B cell (primary cell): ENCODE measurements at regions not wholly inside any gene's neighbourhood (a gene's known extent, or its start where the extent isn't known, plus 50 kb on each side); places are given as distances from the start of the nearest gene placed in this dataset.

Experiments used
- ATAC-seq: fragments of 200-7000 bp; cut with Tn5 transposase; one replicate; pipeline ENCODE4 v1.10.0; 2021; ENCODE audit warnings: low read depth, mild to moderate bottlenecking, moderate number of reproducible peaks, moderate library complexity
- CTCF ChIA-PET: fragments of 350-600 bp; sonication (Branson Sonifier 250); formaldehyde crosslinking; loops from one replicate; lab custom pipeline; 2021; ENCODE audit warnings: antibody characterized with exemption, inconsistent platforms; lab: Charles Lee
- POLR2A ChIA-PET: fragments of 350-600 bp; sonication (Branson Sonifier 250); formaldehyde crosslinking; loops from one replicate; lab custom pipeline; 2021; ENCODE audit warnings: antibody characterized with exemption; lab: Charles Lee
- DNase-seq: peaks from one replicate; pipeline ENCODE4 v3.0.0; 2013
- H2AFZ ChIP-seq: 2 replicates; pipeline ENCODE4 v1.6.1; 2012; ENCODE audit warnings: mild to moderate bottlenecking, low read depth, low read length; ENCODE audit not compliant: insufficient read depth, poor library complexity, severe bottlenecking
- H3K27ac ChIP-seq, 2 donors: 1 replicate in 1 of 2; 2 replicates in 1 of 2; pipeline ENCODE4 v1.5.1; 2012 to 2013; ENCODE audit warnings: low read length in 2 of 2, mild to moderate bottlenecking in 2 of 2, moderate library complexity in 1 of 2
- H3K27me3 ChIP-seq, 4 experiments: fragments of 200-600 bp in 1 of 4; sonication (generic) in 1 of 4; replicated peaks in 1 of 4; 1 replicate in 2 of 4; 2 replicates in 2 of 4; pipeline versions ENCODE4 v1.6.1 to v1.7.0; 2013 to 2016; ENCODE audit warnings: low read length in 3 of 4, mild to moderate bottlenecking in 2 of 4, mixed read lengths in 1 of 4, moderate library complexity in 1 of 4; ENCODE audit not compliant: insufficient read depth in 4 of 4, control insufficient read depth in 3 of 4; ENCODE audit errors: control extremely low read depth in 1 of 4
- H3K36me3 ChIP-seq, 2 experiments: replicated peaks in 1 of 2; 1 replicate in 1 of 2; 2 replicates in 1 of 2; pipeline versions ENCODE4 v1.6.1 to v1.7.1; 2013; ENCODE audit warnings: low read length in 1 of 2; ENCODE audit not compliant: insufficient read depth in 2 of 2, control insufficient read depth in 1 of 2; ENCODE audit errors: control extremely low read depth in 1 of 2, extremely low read depth in 1 of 2
- H3K4me1 ChIP-seq, 2 donors: fragments of 200-600 bp in 1 of 2; sonication (generic) in 1 of 2; 1 replicate in 1 of 2; 2 replicates in 1 of 2; pipeline versions ENCODE4 v1.5.1 to v1.6.1; 2013 to 2017; ENCODE audit warnings: low read length in 2 of 2; ENCODE audit not compliant: control insufficient read depth in 2 of 2, insufficient read depth in 2 of 2
- H3K4me2 ChIP-seq: replicated peaks from 2 replicates; pipeline ENCODE3; 2012; ENCODE audit warnings: mild to moderate bottlenecking, low read depth, low read length; ENCODE audit not compliant: poor library complexity, severe bottlenecking
- H3K4me3 ChIP-seq, 5 experiments: fragments of 200-600 bp in 1 of 5; sonication (generic) in 1 of 5; 1 replicate in 3 of 5; 2 replicates in 2 of 5; pipeline versions ENCODE4 v1.5.1 to v1.7.0; 2011 to 2016; ENCODE audit warnings: low read length in 4 of 5, mild to moderate bottlenecking in 4 of 5, low read depth in 2 of 5, control low read depth in 1 of 5, moderate library complexity in 1 of 5; ENCODE audit not compliant: insufficient read depth in 1 of 5; ENCODE audit errors: control extremely low read depth in 1 of 5, extremely low read depth in 1 of 5
- H3K79me2 ChIP-seq: fragments of 200-600 bp; sonication (generic); one replicate; pipeline ENCODE4 v1.6.0; 2016; ENCODE audit warnings: low read length; ENCODE audit not compliant: control insufficient read depth, insufficient read depth
- H3K9ac ChIP-seq: fragments of 200-600 bp; sonication (generic); 2 replicates; pipeline ENCODE4 v1.6.1; 2017; ENCODE audit warnings: mild to moderate bottlenecking, low read length, moderate library complexity
- H3K9me3 ChIP-seq, 3 donors: one replicate each; pipeline versions ENCODE4 v1.6.1 to v1.7.1; 2013; ENCODE audit warnings: low read length in 2 of 3; ENCODE audit not compliant: control insufficient read depth in 2 of 3, insufficient read depth in 1 of 3; ENCODE audit errors: control extremely low read depth in 1 of 3
- H4K20me1 ChIP-seq: 2 replicates; pipeline ENCODE4 v1.6.0; 2012; ENCODE audit warnings: mild to moderate bottlenecking, low read length; ENCODE audit not compliant: insufficient read depth, control insufficient read depth, poor library complexity, severe bottlenecking
- H3K27ac Mint-ChIP-seq: one replicate; pipeline ENCODE4 v1.8.0; 2021; ENCODE audit warnings: mixed read lengths
- H3K27me3 Mint-ChIP-seq: one replicate; pipeline ENCODE4 v1.8.0; 2021; ENCODE audit warnings: mixed read lengths
- H3K4me1 Mint-ChIP-seq: one replicate; pipeline ENCODE4 v1.8.0; 2021; ENCODE audit warnings: mixed read lengths
- H3K4me3 Mint-ChIP-seq: one replicate; pipeline ENCODE4 v1.8.0; 2021; ENCODE audit warnings: mixed read lengths
- H3K9me3 Mint-ChIP-seq: one replicate; pipeline ENCODE4 v1.8.0; 2022; ENCODE audit warnings: mixed read lengths; ENCODE audit not compliant: insufficient read depth
- CTCF ChIP-seq: fragments of 200-600 bp; IDR thresholded peaks from one replicate; pipeline ENCODE4 v1.8.0; 2022; ENCODE audit warnings: antibody characterized with exemption, mild to moderate bottlenecking
- EZH2 ChIP-seq: IDR thresholded peaks from 2 replicates; pipeline ENCODE4 v1.6.1; 2012; ENCODE audit warnings: borderline replicate concordance, low read depth, mild to moderate bottlenecking, moderate library complexity, low read length; ENCODE audit not compliant: insufficient read depth, poor library complexity, severe bottlenecking
- WGBS: methylation state at CpG from one replicate; pipeline ENCODE4 v1.1.5; 2013; ENCODE audit warnings: missing lambda C conversion rate; ENCODE audit not compliant: insufficient coverage; 5-methylcytosine and 5-hydroxymethylcytosine counted together
- intact Hi-C: fragments of 100-400 bp; cut with micrococcal nuclease; formaldehyde crosslinking; loops from one replicate; pipeline ENCODE4 v1.10.0; 2022

DNA sequence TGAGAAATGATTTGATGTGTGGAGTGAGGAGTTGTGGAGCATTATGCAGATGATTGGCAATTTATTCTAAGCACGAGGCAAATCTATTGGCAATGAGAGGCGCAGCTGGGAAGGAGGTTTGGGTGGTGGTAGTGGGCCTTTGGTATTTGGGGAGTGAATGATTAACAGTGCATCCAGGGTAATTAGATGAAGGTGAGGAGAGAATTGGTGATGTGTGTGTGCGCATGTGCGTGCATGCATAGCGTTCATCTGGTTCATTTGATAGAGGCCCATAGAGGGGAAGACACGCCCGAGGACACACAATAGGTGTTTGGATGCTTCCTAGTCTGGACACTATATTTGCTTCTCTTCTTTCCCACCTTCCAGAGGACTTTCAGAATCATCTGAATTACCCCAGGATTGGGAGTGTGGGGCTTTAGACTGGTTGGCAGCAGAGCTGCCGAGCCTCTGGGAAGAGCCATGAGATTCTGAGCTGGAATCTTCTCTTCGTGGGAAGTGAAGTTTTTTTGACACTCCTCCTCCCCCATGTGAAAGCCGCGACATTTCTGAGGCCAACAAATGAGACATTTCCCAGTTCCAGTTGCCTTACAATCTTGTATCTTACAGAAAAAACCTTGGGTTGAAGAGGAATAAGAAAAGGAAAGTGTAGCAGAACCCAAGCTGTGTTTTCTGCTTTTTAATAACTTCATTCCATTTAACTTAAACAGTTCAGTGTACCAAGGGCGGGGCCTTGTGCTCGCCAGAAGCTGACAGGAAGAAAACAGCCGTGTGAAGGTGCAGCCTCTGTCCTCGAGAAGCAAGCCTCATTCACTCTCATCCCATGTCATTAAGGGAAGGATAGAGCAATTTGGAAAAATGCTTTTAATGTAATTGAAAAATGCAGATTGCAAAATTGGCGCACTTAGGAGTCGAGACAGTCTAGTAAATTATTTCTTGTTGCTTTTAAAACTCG, 65.2 kb downstream of the SLC25A47 start:
- H3K27ac Mint-ChIP-seq = no peak overlapping the region
- no peak for DNase-seq
- intact Hi-C loops = no loop called here
- ChIA-PET POLR2A (no interaction called here), CTCF (interaction anchor here (1.5 kb wide), 1 partner anchor 10 kb away, joined by 4 read pairs; no protein-coding TSS in a partner anchor)
- Histone ChIP-seq H4K20me1 (peaks cover 4% of the 10 kb centered on the region), H3K4me1 (peaks cover 0 to 2% of the 10 kb centered on the region in 2 donors), H3K27me3 (no peaks in the 10 kb centered on the region), H3K9me3 (no peaks in the 10 kb centered on the region), H3K9ac (no peak overlapping the region), H3K4me3 (no peak overlapping the region), H3K79me2 (peaks cover 15% of the 10 kb centered on the region), H3K36me3 (peaks cover 0 to 1% of the 10 kb centered on the region in 2 experiments), H3K27ac (no peak overlapping the region), H3K4me2 (no peak overlapping the region), H2AFZ (no peak overlapping the region)
- WGBS = 98% methylated on average over 9 of the region's 18 CpGs
- ATAC-seq = no peak
- no peak overlapping the region for H3K4me3 Mint-ChIP-seq
- H3K27me3 Mint-ChIP-seq = no peaks in the 10 kb centered on the region
- no peaks in the 10 kb centered on the region for H3K4me1 Mint-ChIP-seq
- TF ChIP-seq EZH2 = no peak
- TF ChIP-seq CTCF = no peak
- no peaks in the 10 kb centered on the region for H3K9me3 Mint-ChIP-seq

DNA sequence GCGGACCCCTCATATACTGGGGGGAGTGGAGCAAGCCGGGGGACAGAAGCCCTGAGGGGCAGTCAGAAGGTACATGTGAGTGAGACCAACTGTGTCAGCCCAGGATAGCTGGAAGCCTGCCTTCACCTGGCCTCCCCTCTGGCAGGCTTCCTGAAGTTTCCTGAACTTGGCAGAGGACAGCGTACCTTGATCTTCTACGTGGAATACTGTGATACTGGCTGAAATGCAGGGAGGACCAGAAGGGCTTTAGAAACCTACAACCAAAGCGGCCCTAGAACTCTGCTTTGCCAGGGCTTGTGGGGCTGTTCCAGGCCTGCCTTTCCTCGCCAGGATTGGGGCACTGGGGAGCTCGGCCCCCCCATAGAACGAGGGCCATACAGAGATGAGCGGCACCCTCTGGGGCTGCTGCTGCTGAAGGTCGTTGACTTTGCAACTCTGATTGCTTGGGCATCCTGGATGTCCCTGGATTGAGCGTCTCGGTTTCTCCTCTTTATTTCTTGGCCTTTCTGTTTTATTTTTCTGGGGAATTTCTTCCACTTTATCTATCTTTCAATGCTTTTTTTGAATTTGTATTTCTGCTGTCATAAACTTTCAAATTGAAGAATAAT, 66.5 kb downstream of the SLC25A47 start:
- Histone ChIP-seq H3K79me2 (peaks cover 16% of the 10 kb centered on the region), H2AFZ (no peak overlapping the region), H3K27ac (no peak overlapping the region), H3K4me3 (no peak overlapping the region), H3K9ac (no peak overlapping the region), H4K20me1 (no peaks in the 10 kb centered on the region), H3K4me2 (no peak overlapping the region), H3K27me3 (no peaks in the 10 kb centered on the region), H3K9me3 (no peaks in the 10 kb centered on the region), H3K36me3 (peaks cover 0 to 1% of the 10 kb centered on the region in 2 experiments), H3K4me1 (no peaks in the 10 kb centered on the region)
- 96% methylated on average over 9 of the region's 12 CpGs for WGBS
- intact Hi-C loops = no loop called here
- Mint-ChIP-seq H3K4me1 (no peaks in the 10 kb centered on the region), H3K4me3 (no peak overlapping the region), H3K9me3 (no peaks in the 10 kb centered on the region), H3K27ac (no peak overlapping the region), H3K27me3 (no peaks in the 10 kb centered on the region)
- POLR2A ChIA-PET = no interaction called here
- DNase-seq (no peak), ATAC-seq (no peak)
- TF ChIP-seq EZH2 (no peak), CTCF (no peak)
- CTCF ChIA-PET = interaction anchor here (0.7 to 1.2 kb wide), 2 partner anchors 107 to 263 kb away, joined by 3 read pairs; no protein-coding TSS in a partner anchor
